ENCODE measurements at regions not wholly inside any gene's neighbourhood (a gene's known extent, or its start where the extent isn't known, plus 50 kb on each side); places are given as distances from the start of the nearest gene placed in this dataset.
"Not testable (repeated sequence)": the region's sequence is repeated elsewhere in the genome, so short reads cannot be mapped to it uniquely, and the experiment has no call there.

- POLR2A ChIA-PET; DNase-seq (ENCODE audit: extremely low spot score); CTCF ChIA-PET: not testable (repeated sequence)
These were observed 701.7 kb upstream of the TPTE start for GRCh38 chr21:9819549-9820192.

GRCh38 chr21:9820579-9820978 lies 700.8 kb upstream of the TPTE start:
- CTCF ChIA-PET; DNase-seq (ENCODE audit: extremely low spot score): not testable (repeated sequence)

GRCh38 chr21:9821472-9821871 lies 699.9 kb upstream of the TPTE start:
- POLR2A ChIA-PET; CTCF ChIA-PET; DNase-seq (ENCODE audit: extremely low spot score): not testable (repeated sequence)

More at GRCh38 chr21:9820579-9820978, 700.8 kb upstream of the TPTE start:
- POLR2A ChIA-PET: not testable (repeated sequence)

- POLR2A ChIA-PET; DNase-seq (ENCODE audit: extremely low spot score); CTCF ChIA-PET: not testable (repeated sequence)
These were observed 699.1 kb upstream of the TPTE start for GRCh38 chr21:9822093-9822820.

GRCh38 chr21:9823197-9824157 lies 697.9 kb upstream of the TPTE start:
- CTCF ChIA-PET; DNase-seq (ENCODE audit: extremely low spot score); POLR2A ChIA-PET: not testable (repeated sequence)

GRCh38 chr21:9830801-9831200 lies 690.6 kb upstream of the TPTE start:
- CTCF ChIA-PET; POLR2A ChIA-PET; DNase-seq (ENCODE audit: extremely low spot score): not testable (repeated sequence)

DNA sequence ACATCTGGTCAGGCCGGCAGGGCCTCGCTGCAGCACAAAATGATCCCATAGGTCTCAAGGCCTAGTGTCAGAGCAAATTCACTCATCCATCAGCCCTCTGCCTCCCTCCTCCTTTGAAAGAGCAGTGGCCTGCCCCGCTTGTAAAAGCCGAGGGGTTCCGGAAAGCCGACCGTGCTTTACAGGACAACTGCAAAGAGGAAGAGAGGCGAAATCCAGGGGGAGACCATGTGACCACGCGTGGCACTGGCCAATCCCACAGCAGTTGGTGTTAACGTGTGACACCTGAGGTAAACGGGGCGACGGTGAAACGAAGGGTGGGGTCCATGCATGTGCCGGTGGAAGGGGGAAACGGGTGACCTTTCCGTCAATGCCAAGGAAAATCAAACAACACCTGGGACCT lies 688.6 kb upstream of the TPTE start:
- DNase-seq (ENCODE audit: extremely low spot score); POLR2A ChIA-PET; CTCF ChIA-PET: not testable (repeated sequence)

GRCh38 chr21:9836547-9836946 lies 684.8 kb upstream of the TPTE start:
- CTCF ChIA-PET; DNase-seq (ENCODE audit: extremely low spot score); POLR2A ChIA-PET: not testable (repeated sequence)

- CTCF ChIA-PET; DNase-seq (ENCODE audit: extremely low spot score); POLR2A ChIA-PET: not testable (repeated sequence)
These were observed 684.4 kb upstream of the TPTE start for GRCh38 chr21:9837001-9837400.

GRCh38 chr21:9837526-9837925 lies 683.9 kb upstream of the TPTE start:
- POLR2A ChIA-PET; CTCF ChIA-PET; DNase-seq (ENCODE audit: extremely low spot score): not testable (repeated sequence)

GRCh38 chr21:9837946-9838737 lies 683.2 kb upstream of the TPTE start:
- TF ChIP-seq, protein P1, sequence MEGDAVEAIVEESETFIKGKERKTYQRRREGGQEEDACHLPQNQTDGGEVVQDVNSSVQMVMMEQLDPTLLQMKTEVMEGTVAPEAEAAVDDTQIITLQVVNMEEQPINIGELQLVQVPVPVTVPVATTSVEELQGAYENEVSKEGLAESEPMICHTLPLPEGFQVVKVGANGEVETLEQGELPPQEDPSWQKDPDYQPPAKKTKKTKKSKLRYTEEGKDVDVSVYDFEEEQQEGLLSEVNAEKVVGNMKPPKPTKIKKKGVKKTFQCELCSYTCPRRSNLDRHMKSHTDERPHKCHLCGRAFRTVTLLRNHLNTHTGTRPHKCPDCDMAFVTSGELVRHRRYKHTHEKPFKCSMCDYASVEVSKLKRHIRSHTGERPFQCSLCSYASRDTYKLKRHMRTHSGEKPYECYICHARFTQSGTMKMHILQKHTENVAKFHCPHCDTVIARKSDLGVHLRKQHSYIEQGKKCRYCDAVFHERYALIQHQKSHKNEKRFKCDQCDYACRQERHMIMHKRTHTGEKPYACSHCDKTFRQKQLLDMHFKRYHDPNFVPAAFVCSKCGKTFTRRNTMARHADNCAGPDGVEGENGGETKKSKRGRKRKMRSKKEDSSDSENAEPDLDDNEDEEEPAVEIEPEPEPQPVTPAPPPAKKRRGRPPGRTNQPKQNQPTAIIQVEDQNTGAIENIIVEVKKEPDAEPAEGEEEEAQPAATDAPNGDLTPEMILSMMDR (IDR thresholded peaks at IDR 0.05; ENCODE audit: control extremely low read depth, extremely low read depth, low read depth, missing control alignments): no peak
- DNase-seq (ENCODE audit: extremely low spot score): no peak
- ChIA-PET POLR2A (no interaction called here), CTCF (no interaction called here)

All from GM10248 (cell line).